Erythroblast (primary cell): ENCODE measurements at regions not wholly inside any gene's neighbourhood (a gene's known extent, or its start where the extent isn't known, plus 50 kb on each side); places are given as distances from the start of the nearest gene placed in this dataset.

Experiments
- GATA1 ChIP-seq: IDR thresholded peaks from 2 replicates; pipeline ENCODE4 v1.6.1; 2011; ENCODE audit warnings: low read depth, mild to moderate bottlenecking, control low read depth, low read length, moderate library complexity
- POLR2A ChIP-seq: IDR thresholded peaks from 2 replicates; pipeline ENCODE4 v1.6.1; 2011; ENCODE audit warnings: mild to moderate bottlenecking, low read length

DNA sequence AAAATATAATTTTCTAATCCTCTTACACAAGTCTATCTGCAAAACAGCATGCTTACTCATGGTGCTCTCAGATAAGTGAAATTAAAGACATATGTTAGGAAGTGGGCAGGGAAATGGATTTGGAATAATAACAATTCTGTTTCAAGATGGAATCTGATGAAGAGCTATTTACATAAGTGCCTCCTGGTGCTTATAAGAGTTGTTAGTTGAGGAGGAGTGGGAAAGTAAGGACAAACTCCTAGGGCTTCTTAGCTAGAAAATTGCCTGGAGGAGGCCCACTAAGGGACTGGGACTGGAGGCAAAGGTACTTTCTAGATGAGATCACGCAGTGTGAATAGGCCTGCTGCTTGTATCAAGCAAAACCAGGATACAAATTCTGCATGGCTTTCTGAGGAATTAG is 939.8 kb downstream of the GLUD2 start:
- TF ChIP-seq POLR2A (no peak), GATA1 (no peak)
